ENCODE measurements at regions not wholly inside any gene's neighbourhood (a gene's known extent, or its start where the extent isn't known, plus 50 kb on each side); places are given as distances from the start of the nearest gene placed in this dataset.

GRCh38 chr17:79513820-79514535, 96.9 kb downstream of the RBFOX3 start:
- Histone ChIP-seq H3K9ac (ENCODE audit: low read length) (no peak overlapping the region), H3F3A (ENCODE audit: insufficient read depth) (no peaks in the 10 kb centered on the region), H3K9me3 (ENCODE audit: insufficient read depth, low read length) (no peaks in the 10 kb centered on the region), H3K4me2 (ENCODE audit: low read depth, low read length, poor library complexity, severe bottlenecking) (no peak overlapping the region), H3K27ac (ENCODE audit: low read depth, low read length) (no peak overlapping the region), H3K9me2 (replicated peaks; ENCODE audit: insufficient read depth, low read length) (no peaks in the 10 kb centered on the region), H3K79me2 (ENCODE audit: insufficient read depth, low read length) (no peaks in the 10 kb centered on the region), H3K4me3 (ENCODE audit: insufficient read depth, low read length, poor library complexity, severe bottlenecking) (no peak overlapping the region), H4K20me1 (ENCODE audit: low read depth, low read length) (no peaks in the 10 kb centered on the region), H3K27me3 (ENCODE audit: low read length) (no peaks in the 10 kb centered on the region), H3K36me3 (ENCODE audit: low read length) (no peaks in the 10 kb centered on the region), H2AFZ (ENCODE audit: low read depth, low read length, severe bottlenecking) (no peak overlapping the region)
- TF ChIP-seq CTCF (IDR thresholded peaks at IDR 0.05; ENCODE audit: insufficient read depth, low read length, poor library complexity, severe bottlenecking) (no peak), EZH2phosphoT487 (conservative IDR thresholded peaks at IDR 0.05; ENCODE audit: low read length) (no peak)

GRCh38 chr17:79513206-79513605, 97.6 kb downstream of the RBFOX3 start:
- Histone ChIP-seq H3K9ac (ENCODE audit: low read length) (no peak overlapping the region), H2AFZ (ENCODE audit: low read depth, low read length, severe bottlenecking) (no peak overlapping the region), H3K9me3 (ENCODE audit: insufficient read depth, low read length) (no peaks in the 10 kb centered on the region), H3K27me3 (ENCODE audit: low read length) (no peaks in the 10 kb centered on the region), H3K4me2 (ENCODE audit: low read depth, low read length, poor library complexity, severe bottlenecking) (no peak overlapping the region), H3K9me2 (replicated peaks; ENCODE audit: insufficient read depth, low read length) (no peaks in the 10 kb centered on the region), H4K20me1 (ENCODE audit: low read depth, low read length) (no peaks in the 10 kb centered on the region), H3K36me3 (ENCODE audit: low read length) (no peaks in the 10 kb centered on the region), H3K4me3 (ENCODE audit: insufficient read depth, low read length, poor library complexity, severe bottlenecking) (no peak overlapping the region), H3K79me2 (ENCODE audit: insufficient read depth, low read length) (no peaks in the 10 kb centered on the region), H3K27ac (ENCODE audit: low read depth, low read length) (no peak overlapping the region), H3F3A (ENCODE audit: insufficient read depth) (no peaks in the 10 kb centered on the region)
- TF ChIP-seq CTCF (IDR thresholded peaks at IDR 0.05; ENCODE audit: insufficient read depth, low read length, poor library complexity, severe bottlenecking) = no peak
- no peak for TF ChIP-seq EZH2phosphoT487 (conservative IDR thresholded peaks at IDR 0.05; ENCODE audit: low read length)

GRCh38 chr17:79511471-79511870, 99.4 kb downstream of the RBFOX3 start:
- Histone ChIP-seq H3K4me2 (ENCODE audit: low read depth, low read length, poor library complexity, severe bottlenecking) (no peak overlapping the region), H3K9me2 (replicated peaks; ENCODE audit: insufficient read depth, low read length) (no peaks in the 10 kb centered on the region), H2AFZ (ENCODE audit: low read depth, low read length, severe bottlenecking) (no peak overlapping the region), H3K79me2 (ENCODE audit: insufficient read depth, low read length) (no peaks in the 10 kb centered on the region), H3K9ac (ENCODE audit: low read length) (no peak overlapping the region), H3K27me3 (ENCODE audit: low read length) (no peaks in the 10 kb centered on the region), H3K4me3 (ENCODE audit: insufficient read depth, low read length, poor library complexity, severe bottlenecking) (no peak overlapping the region), H4K20me1 (ENCODE audit: low read depth, low read length) (no peaks in the 10 kb centered on the region), H3K9me3 (ENCODE audit: insufficient read depth, low read length) (no peaks in the 10 kb centered on the region), H3K36me3 (ENCODE audit: low read length) (no peaks in the 10 kb centered on the region), H3K27ac (ENCODE audit: low read depth, low read length) (no peak overlapping the region), H3F3A (ENCODE audit: insufficient read depth) (no peaks in the 10 kb centered on the region)
- TF ChIP-seq CTCF (IDR thresholded peaks at IDR 0.05; ENCODE audit: insufficient read depth, low read length, poor library complexity, severe bottlenecking) (no peak), EZH2phosphoT487 (conservative IDR thresholded peaks at IDR 0.05; ENCODE audit: low read length) (no peak)

Data from SU-DHL-6 (cell line).